HG03025 (cell line): ENCODE measurements at regions not wholly inside any gene's neighbourhood (a gene's known extent, or its start where the extent isn't known, plus 50 kb on each side); places are given as distances from the start of the nearest gene placed in this dataset.

Experiments used
- ATAC-seq: cut with Tn5 transposase; IDR thresholded peaks from one replicate; pipeline ENCODE4 v1.9.1; 2021; ENCODE audit warnings: mild to moderate bottlenecking, moderate library complexity; ENCODE audit not compliant: unreplicated experiment, low FRiP score

GRCh38 chr11:15913261-15913660 lies 443.1 kb downstream of the SOX6 start:
- ATAC-seq: no peak
